Upper lobe of left lung (tissue), 6 donors: ENCODE measurements at regions not wholly inside any gene's neighbourhood (a gene's known extent, or its start where the extent isn't known, plus 50 kb on each side); places are given as distances from the start of the nearest gene placed in this dataset.

ENCODE experiments used
- ATAC-seq, 2 donors: fragments of 200-7000 bp; cut with Tn5 transposase; one replicate each; pipeline ENCODE4 v1.9.1; 2022; ENCODE audit warnings: mild to moderate bottlenecking in 2 of 2, moderate library complexity in 2 of 2; ENCODE audit not compliant: low FRiP score in 2 of 2
- DNase-seq, 2 donors: peaks; one replicate each; pipeline ENCODE4 v3.0.0-alpha.2; 2019 to 2020
- H3K27ac ChIP-seq, 4 donors: fragments of 200-600 bp; sonication (generic); one replicate each; pipeline ENCODE4 v1.5.1; 2016 to 2019
- H3K27me3 ChIP-seq, 4 donors: fragments of 200-600 bp; sonication (generic); one replicate each; pipeline ENCODE4 v1.5.1; 2017 to 2019
- H3K36me3 ChIP-seq, 4 donors: fragments of 200-600 bp; sonication (generic); one replicate each; pipeline ENCODE4 v1.5.1; 2016 to 2019
- H3K4me1 ChIP-seq, 4 donors: fragments of 200-600 bp; sonication (generic); one replicate each; pipeline ENCODE4 v1.5.1; 2018 to 2019
- H3K4me3 ChIP-seq, 4 donors: fragments of 200-600 bp; sonication (generic); one replicate each; pipeline ENCODE4 v1.5.1; 2017 to 2019; ENCODE audit warnings: mild to moderate bottlenecking in 2 of 4, moderate library complexity in 1 of 4
- H3K9me3 ChIP-seq, 4 donors: fragments of 200-600 bp; sonication (generic); one replicate each; pipeline ENCODE4 v1.5.1; 2018 to 2019
- CTCF ChIP-seq, 6 experiments: fragments of 450-650 bp in 4 of 6; fragments of 200-600 bp in 2 of 6; sonication (generic) in 2 of 6; IDR thresholded peaks; one replicate each; pipeline ENCODE4 v1.5.1; 2016 to 2019; ENCODE audit warnings: antibody characterized with exemption in 6 of 6
- EP300 ChIP-seq, 4 donors: sonication (generic); formaldehyde crosslinking; IDR thresholded peaks; one replicate each; pipeline ENCODE4 v1.5.1; 2017; ENCODE audit warnings: antibody characterized with exemption in 4 of 4, control low read depth in 2 of 4
- POLR2A ChIP-seq, 4 donors: fragments of 450-650 bp; IDR thresholded peaks; one replicate each; pipeline ENCODE4 v1.5.1; 2016 to 2017; ENCODE audit warnings: antibody characterized with exemption in 4 of 4, mild to moderate bottlenecking in 2 of 4
- POLR2AphosphoS5 ChIP-seq, 2 donors: sonication (generic); formaldehyde crosslinking; IDR thresholded peaks; one replicate each; pipeline ENCODE4 v1.5.1; 2017; ENCODE audit warnings: antibody characterized with exemption in 2 of 2
- WGBS, 2 donors: methylation state at CpG; one replicate each; pipeline ENCODE4 v1.1.5; 2017 to 2018; 5-methylcytosine and 5-hydroxymethylcytosine counted together
- donor health status: DM: no; HTN: no; CAD: no; lungs with moderate emphysema.
- donor health status: DM: no; HTN: yes; CAD: no; lungs with severe emphysema.

DNA sequence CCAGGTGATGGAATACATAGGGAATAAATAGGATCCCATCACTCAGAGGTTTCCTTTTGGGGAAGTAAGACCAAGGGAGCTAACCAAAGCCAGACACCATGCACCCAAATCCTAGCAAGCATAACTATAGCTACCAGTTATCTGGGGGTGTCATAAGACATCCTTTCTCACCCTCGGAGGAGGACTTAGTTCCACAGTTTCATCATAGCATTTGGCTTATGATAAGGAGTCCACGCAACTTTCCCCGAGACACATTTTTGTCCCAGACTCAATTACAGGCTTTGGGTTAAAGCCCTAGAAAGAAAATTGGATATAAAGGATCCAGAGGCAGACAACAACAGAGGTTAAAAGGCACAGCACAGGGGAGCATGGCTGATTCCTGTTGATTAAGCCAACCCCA, 442.9 kb downstream of the HTR7 start:
- Histone ChIP-seq H3K27ac (no peak overlapping the region), H3K4me1 (no peaks in the 10 kb centered on the region), H3K9me3 (peaks cover 0 to 4% (median 1%) of the 10 kb centered on the region in 4 donors), H3K27me3 (no peaks in the 10 kb centered on the region), H3K36me3 (no peaks in the 10 kb centered on the region), H3K4me3 (no peak overlapping the region)
- DNase-seq (no peak), ATAC-seq (no peak)
- TF ChIP-seq POLR2AphosphoS5 (IDR thresholded peaks at IDR 0.05) (no peak), CTCF (IDR thresholded peaks at IDR 0.05) (no peak), POLR2A (IDR thresholded peaks at IDR 0.05) (no peak), EP300 (IDR thresholded peaks at IDR 0.05) (no peak)
- WGBS, 2 donors, result 86 to 90% methylated on average over 3 of the region's 3 CpGs

GRCh38 chr10:90417029-90417428, 440.8 kb downstream of the HTR7 start:
- DNase-seq (no peak), ATAC-seq (no peak)
- no peaks in the 10 kb centered on the region for H3K27me3 ChIP-seq
- TF ChIP-seq POLR2AphosphoS5 (IDR thresholded peaks at IDR 0.05), result no peak
- no peak for TF ChIP-seq POLR2A (IDR thresholded peaks at IDR 0.05)
- TF ChIP-seq CTCF (IDR thresholded peaks at IDR 0.05), result no peak
- TF ChIP-seq EP300 (IDR thresholded peaks at IDR 0.05), result no peak
- H3K9me3 ChIP-seq, result no peaks in the 10 kb centered on the region
- no peaks in the 10 kb centered on the region for H3K4me1 ChIP-seq
- H3K36me3 ChIP-seq, result no peaks in the 10 kb centered on the region
- 48 to 49% methylated on average over 3 of the region's 3 CpGs for WGBS, 2 donors
- no peak overlapping the region for H3K27ac ChIP-seq
- H3K4me3 ChIP-seq, result no peak overlapping the region

- no peak for TF ChIP-seq POLR2AphosphoS5 (IDR thresholded peaks at IDR 0.05)
- no peak for TF ChIP-seq CTCF (IDR thresholded peaks at IDR 0.05)
- TF ChIP-seq EP300 (IDR thresholded peaks at IDR 0.05), result no peak
- TF ChIP-seq POLR2A (IDR thresholded peaks at IDR 0.05), result no peak
- no peaks in the 10 kb centered on the region for H3K36me3 ChIP-seq
- WGBS, 2 donors, result 84 to 92% methylated on average over 2 of the region's 2 CpGs
- ATAC-seq (no peak), DNase-seq (no peak)
- H3K9me3 ChIP-seq, result no peaks in the 10 kb centered on the region
- no peaks in the 10 kb centered on the region for H3K4me1 ChIP-seq
- no peak overlapping the region for H3K4me3 ChIP-seq
- H3K27ac ChIP-seq, result no peak overlapping the region
- no peaks in the 10 kb centered on the region for H3K27me3 ChIP-seq
Observed at GRCh38 chr10:90417476-90418210, 440.2 kb downstream of the HTR7 start.

DNA sequence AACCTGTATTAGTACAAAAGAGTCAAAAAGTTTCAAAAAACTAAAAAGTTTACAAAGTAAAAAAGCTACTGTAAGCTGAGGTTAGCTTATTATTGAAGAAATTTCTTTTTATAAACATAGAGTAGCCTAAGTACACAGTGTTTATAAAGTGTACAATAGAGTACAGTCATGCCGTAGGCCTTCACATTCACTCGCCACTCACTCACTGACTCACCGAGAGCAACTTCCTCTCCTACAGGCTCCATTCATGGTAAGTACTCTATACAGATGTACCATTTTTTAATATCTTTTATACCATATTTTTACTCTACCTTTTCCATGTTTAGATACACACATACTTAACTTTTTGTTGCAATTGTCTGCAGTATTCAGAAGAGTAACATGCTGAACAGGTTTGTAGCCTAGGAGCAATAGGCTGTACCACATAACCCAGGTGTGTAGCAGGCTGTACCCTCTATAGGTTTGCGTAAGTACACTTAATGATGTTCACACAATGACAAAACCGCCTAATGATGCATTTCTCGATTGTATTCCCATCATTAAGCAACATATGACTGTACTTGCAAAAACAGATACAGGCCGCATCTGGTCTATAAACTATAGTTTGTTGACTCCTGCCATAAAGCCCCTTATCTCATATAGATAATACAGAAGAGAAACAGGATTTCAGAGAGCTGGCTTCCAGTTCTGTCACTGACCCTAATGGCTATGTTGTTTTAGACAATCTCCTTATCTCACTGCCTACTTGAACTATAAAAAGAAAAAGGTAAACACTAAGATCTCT, 438.8 kb downstream of the HTR7 start:
- 75 to 80% methylated on average over 7 of the region's 7 CpGs for WGBS, 2 donors
- H3K36me3 ChIP-seq, result no peaks in the 10 kb centered on the region
- peaks cover 0 to 3% (median 0%) of the 10 kb centered on the region in 4 donors for H3K9me3 ChIP-seq
- H3K4me1 ChIP-seq, result no peaks in the 10 kb centered on the region
- no peak for ATAC-seq
- no peak for TF ChIP-seq CTCF (IDR thresholded peaks at IDR 0.05)
- TF ChIP-seq POLR2AphosphoS5 (IDR thresholded peaks at IDR 0.05), result no peak
- TF ChIP-seq EP300 (IDR thresholded peaks at IDR 0.05), result no peak
- TF ChIP-seq POLR2A (IDR thresholded peaks at IDR 0.05), result no peak
- H3K4me3 ChIP-seq, result no peak overlapping the region
- H3K27ac ChIP-seq, result no peak overlapping the region
- no peaks in the 10 kb centered on the region for H3K27me3 ChIP-seq
- no peak for DNase-seq
